ENCODE measurements at regions not wholly inside any gene's neighbourhood (a gene's known extent, or its start where the extent isn't known, plus 50 kb on each side); places are given as distances from the start of the nearest gene placed in this dataset.

DNA sequence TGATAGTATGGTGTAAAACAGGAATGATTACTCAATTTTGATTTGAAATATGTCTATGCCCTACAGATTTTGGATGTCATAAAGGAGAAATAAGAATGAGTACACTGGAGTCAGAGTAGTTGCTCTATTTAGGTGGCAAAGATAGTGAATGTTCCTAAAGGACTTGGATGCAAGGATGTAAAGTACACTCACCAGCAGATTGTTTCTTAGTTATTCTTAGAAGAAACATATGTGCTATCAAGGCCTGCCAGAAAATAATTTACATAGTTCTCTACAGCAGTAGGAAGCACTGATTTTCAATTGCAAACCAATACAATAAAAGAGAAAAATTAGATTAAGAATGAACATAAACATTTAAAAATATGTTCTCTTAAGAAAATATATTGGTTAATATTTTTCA lies 259.4 kb downstream of the PPP1R3A start:
- TF ChIP-seq, protein P1, sequence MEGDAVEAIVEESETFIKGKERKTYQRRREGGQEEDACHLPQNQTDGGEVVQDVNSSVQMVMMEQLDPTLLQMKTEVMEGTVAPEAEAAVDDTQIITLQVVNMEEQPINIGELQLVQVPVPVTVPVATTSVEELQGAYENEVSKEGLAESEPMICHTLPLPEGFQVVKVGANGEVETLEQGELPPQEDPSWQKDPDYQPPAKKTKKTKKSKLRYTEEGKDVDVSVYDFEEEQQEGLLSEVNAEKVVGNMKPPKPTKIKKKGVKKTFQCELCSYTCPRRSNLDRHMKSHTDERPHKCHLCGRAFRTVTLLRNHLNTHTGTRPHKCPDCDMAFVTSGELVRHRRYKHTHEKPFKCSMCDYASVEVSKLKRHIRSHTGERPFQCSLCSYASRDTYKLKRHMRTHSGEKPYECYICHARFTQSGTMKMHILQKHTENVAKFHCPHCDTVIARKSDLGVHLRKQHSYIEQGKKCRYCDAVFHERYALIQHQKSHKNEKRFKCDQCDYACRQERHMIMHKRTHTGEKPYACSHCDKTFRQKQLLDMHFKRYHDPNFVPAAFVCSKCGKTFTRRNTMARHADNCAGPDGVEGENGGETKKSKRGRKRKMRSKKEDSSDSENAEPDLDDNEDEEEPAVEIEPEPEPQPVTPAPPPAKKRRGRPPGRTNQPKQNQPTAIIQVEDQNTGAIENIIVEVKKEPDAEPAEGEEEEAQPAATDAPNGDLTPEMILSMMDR (conservative IDR thresholded peaks at IDR 0.05; ENCODE audit: low read length) = no peak
- TF ChIP-seq EZH2phosphoT487 (IDR thresholded peaks at IDR 0.05; ENCODE audit: borderline replicate concordance, low read depth, low read length) = no peak

Measured in OCI-LY7 (cell line).